Left lung (tissue), 4 donors: ENCODE measurements at regions not wholly inside any gene's neighbourhood (a gene's known extent, or its start where the extent isn't known, plus 50 kb on each side); places are given as distances from the start of the nearest gene placed in this dataset.

ENCODE experiments used
- ATAC-seq: fragments of 200-7000 bp; cut with Tn5 transposase; one replicate; pipeline ENCODE4 v1.9.1; 2020; ENCODE audit warnings: moderate library complexity
- DNase-seq, 4 donors: peaks; one replicate each; pipeline ENCODE4 v3.0.0-alpha.2; 2013 to 2020
- H3K27ac ChIP-seq, 2 donors: fragments of 200-600 bp; sonication (generic) in 1 of 2; one replicate each; pipeline versions ENCODE4 v1.5.0 to v1.8.0; 2020 to 2021
- H3K27me3 ChIP-seq, 2 donors: fragments of 200-600 bp; sonication (generic) in 1 of 2; one replicate each; pipeline versions ENCODE4 v1.5.0 to v1.8.0; 2020 to 2021
- H3K36me3 ChIP-seq, 2 donors: fragments of 200-600 bp; sonication (generic) in 1 of 2; one replicate each; pipeline versions ENCODE4 v1.5.0 to v1.8.0; 2020 to 2021
- H3K4me1 ChIP-seq, 2 donors: fragments of 200-600 bp; one replicate each; pipeline ENCODE4 v1.8.0; 2021
- H3K4me3 ChIP-seq, 2 donors: fragments of 200-600 bp; sonication (generic) in 1 of 2; one replicate each; pipeline versions ENCODE4 v1.5.0 to v1.8.0; 2020 to 2021; ENCODE audit warnings: mild to moderate bottlenecking in 1 of 2
- H3K9me3 ChIP-seq, 2 donors: fragments of 200-600 bp; sonication (generic) in 1 of 2; one replicate each; pipeline versions ENCODE4 v1.5.0 to v1.8.0; 2020 to 2021
- intact Hi-C, 2 donors: fragments of 100-400 bp; cut with DNase I; formaldehyde crosslinking; loops; one replicate each; pipeline versions ENCODE4 v1.11.2 to v1.14.2; 2022
- TF ChIP-seq, protein P1 (sequence below), 2 donors: fragments of 200-600 bp; sonication (generic) in 1 of 2; IDR thresholded peaks; one replicate each; pipeline versions ENCODE4 v1.5.0 to v1.8.0; 2021; ENCODE audit warnings: antibody characterized with exemption in 2 of 2
- donor health status: DM: no; HTN: yes; CAD: no.
- donor health status: DM: no; HTN: no; CAD: no.

DNA sequence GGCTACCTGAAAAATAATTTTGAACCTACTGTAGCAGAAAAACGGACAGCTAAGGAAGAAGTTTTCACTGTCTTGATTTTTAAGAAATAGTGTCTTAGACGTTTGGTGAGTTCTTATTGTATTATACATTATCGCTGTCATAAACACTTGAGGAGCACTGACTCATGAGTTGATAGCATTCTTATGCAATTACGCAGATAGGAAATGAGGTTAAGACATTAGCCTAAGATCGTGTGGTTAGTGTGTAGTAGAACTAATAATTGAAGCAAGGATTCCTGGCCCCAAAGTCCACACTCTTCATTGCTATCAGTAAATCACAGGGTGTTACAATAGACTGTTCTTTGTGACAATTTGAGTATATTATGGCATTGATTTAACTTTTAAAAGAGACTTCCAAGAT, 238.1 kb downstream of the ARAP2 start:
- no peaks in the 10 kb centered on the region for H3K27me3 ChIP-seq
- no peak overlapping the region for H3K4me3 ChIP-seq
- H3K9me3 ChIP-seq: peaks cover 0 to 1% of the 10 kb centered on the region in 2 donors
- DNase-seq: no peak
- H3K36me3 ChIP-seq: no peaks in the 10 kb centered on the region
- no peaks in the 10 kb centered on the region for H3K4me1 ChIP-seq
- intact Hi-C loops: no loop called here
- no peak for ATAC-seq
- TF ChIP-seq, protein P1, sequence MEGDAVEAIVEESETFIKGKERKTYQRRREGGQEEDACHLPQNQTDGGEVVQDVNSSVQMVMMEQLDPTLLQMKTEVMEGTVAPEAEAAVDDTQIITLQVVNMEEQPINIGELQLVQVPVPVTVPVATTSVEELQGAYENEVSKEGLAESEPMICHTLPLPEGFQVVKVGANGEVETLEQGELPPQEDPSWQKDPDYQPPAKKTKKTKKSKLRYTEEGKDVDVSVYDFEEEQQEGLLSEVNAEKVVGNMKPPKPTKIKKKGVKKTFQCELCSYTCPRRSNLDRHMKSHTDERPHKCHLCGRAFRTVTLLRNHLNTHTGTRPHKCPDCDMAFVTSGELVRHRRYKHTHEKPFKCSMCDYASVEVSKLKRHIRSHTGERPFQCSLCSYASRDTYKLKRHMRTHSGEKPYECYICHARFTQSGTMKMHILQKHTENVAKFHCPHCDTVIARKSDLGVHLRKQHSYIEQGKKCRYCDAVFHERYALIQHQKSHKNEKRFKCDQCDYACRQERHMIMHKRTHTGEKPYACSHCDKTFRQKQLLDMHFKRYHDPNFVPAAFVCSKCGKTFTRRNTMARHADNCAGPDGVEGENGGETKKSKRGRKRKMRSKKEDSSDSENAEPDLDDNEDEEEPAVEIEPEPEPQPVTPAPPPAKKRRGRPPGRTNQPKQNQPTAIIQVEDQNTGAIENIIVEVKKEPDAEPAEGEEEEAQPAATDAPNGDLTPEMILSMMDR (IDR thresholded peaks at IDR 0.05): no peak
- no peak overlapping the region for H3K27ac ChIP-seq

DNA sequence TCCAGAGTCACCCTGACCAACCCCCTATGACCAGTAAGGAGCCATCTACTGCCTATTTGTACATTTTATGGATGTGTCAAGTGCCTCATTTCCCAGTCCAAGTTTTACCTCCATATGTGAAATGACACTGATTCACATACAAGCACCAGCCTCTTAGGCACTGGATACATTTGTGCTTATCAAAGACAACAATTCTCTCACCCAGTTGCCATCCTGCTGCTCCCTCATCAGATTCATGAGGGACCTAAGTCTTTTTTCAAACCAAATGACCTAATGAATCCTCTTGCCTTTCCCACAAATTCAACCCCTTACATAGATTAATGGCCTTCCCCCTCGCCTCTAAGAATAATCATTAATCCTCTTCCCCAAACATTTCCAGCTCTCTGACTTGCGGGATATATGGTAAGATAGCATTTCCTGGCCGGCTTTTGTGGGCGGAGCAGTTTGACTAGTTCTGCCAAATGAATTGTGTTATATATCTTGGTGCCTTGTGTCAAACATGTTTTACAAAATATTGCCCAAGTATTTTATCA, 233.9 kb downstream of the ARAP2 start:
- H3K36me3 ChIP-seq: no peaks in the 10 kb centered on the region
- DNase-seq (no peak), ATAC-seq (no peak)
- H3K27ac ChIP-seq: no peak overlapping the region
- H3K4me1 ChIP-seq: no peaks in the 10 kb centered on the region
- H3K9me3 ChIP-seq: no peaks in the 10 kb centered on the region
- intact Hi-C loops: no loop called here
- H3K27me3 ChIP-seq: no peaks in the 10 kb centered on the region
- no peak overlapping the region for H3K4me3 ChIP-seq
- TF ChIP-seq, protein P1 (IDR thresholded peaks at IDR 0.05): no peak

DNA sequence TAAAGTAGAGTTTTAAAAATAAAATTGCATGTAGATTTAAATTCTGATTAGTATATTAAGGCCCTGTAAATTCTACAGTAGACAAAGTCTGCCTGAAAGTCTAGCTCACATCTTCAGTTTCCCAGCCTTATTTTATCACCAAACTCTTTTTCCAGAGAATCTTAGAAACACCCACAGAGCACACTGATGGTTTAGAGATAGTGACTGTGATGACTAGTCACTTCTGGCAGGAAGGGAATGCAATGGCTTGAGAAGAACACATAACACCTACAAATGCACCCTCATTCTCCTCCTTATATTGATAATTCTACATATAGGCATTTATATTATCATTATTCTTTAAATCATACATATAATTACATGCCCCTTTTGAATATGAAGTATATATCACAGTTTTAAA, 232.9 kb downstream of the ARAP2 start:
- Histone ChIP-seq H3K27ac (no peak overlapping the region), H3K27me3 (no peaks in the 10 kb centered on the region), H3K4me3 (no peak overlapping the region), H3K9me3 (no peaks in the 10 kb centered on the region), H3K36me3 (no peaks in the 10 kb centered on the region), H3K4me1 (no peaks in the 10 kb centered on the region)
- no peak for DNase-seq
- no peak for ATAC-seq
- TF ChIP-seq, protein P1 (IDR thresholded peaks at IDR 0.05): no peak
- intact Hi-C loops: no loop called here

DNA sequence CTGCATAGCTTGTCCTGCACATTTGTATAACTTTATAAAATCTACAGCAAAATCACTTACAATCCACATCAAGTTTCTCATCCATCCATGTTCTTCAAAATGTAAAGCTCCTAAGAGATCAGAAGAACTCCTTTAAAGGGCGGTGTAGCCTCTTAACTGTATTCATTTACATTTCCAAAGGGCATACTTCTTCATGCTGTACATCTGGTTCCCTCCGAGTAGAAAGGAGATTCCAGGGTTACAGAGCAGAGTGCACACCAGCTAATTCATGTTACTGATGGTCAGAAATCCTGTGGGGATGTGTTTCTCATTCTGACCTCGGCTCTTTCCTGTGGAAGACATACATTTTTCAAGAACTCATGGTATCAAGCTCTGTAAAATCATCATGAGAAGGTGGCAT, 231.8 kb downstream of the ARAP2 start:
- no peaks in the 10 kb centered on the region for H3K36me3 ChIP-seq
- H3K27ac ChIP-seq: no peak overlapping the region
- ATAC-seq (no peak), DNase-seq (no peak)
- no peak overlapping the region for H3K4me3 ChIP-seq
- H3K9me3 ChIP-seq: no peaks in the 10 kb centered on the region
- no peaks in the 10 kb centered on the region for H3K4me1 ChIP-seq
- no peaks in the 10 kb centered on the region for H3K27me3 ChIP-seq
- intact Hi-C loops: no loop called here
- TF ChIP-seq, protein P1 (IDR thresholded peaks at IDR 0.05): no peak

DNA sequence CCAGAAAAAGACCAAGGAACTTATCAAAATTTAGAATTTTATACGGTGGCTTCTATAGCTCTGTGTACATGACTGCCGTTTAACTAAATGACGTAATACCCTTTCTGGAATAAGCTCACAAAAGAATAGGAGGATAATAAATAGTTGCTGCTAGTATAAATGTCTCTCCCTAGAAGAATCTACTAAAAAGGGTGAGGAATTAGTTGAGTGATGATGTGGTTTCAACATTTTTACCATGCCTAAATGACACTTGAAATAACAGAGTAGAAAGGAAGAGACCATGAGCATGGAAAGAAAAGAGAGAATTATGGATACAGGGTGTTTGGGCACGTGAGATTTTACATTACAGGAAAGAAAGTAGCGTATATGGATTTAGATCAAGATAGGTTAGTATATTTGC, 231.1 kb downstream of the ARAP2 start:
- DNase-seq: no peak
- Histone ChIP-seq H3K27me3 (no peaks in the 10 kb centered on the region), H3K4me3 (no peak overlapping the region), H3K9me3 (no peaks in the 10 kb centered on the region), H3K4me1 (no peaks in the 10 kb centered on the region), H3K27ac (no peak overlapping the region), H3K36me3 (no peaks in the 10 kb centered on the region)
- no peak for ATAC-seq
- TF ChIP-seq, protein P1 (IDR thresholded peaks at IDR 0.05): no peak
- intact Hi-C loops: no loop called here
